Activated T-cell treated with anti-CD3 and anti-CD28 coated beads for 24 hours (primary cell): ENCODE measurements at regions not wholly inside any gene's neighbourhood (a gene's known extent, or its start where the extent isn't known, plus 50 kb on each side); places are given as distances from the start of the nearest gene placed in this dataset.

Experiments
- DNase-seq: peaks from one replicate; pipeline ENCODE4 v3.0.0-alpha.2; 2020; ENCODE audit warnings: low read depth

GRCh38 chr15:26477044-26477443 is 295.8 kb downstream of the GABRB3 start:
- DNase-seq = no peak

- DNase-seq = no peak
These were observed 297.3 kb downstream of the GABRB3 start for GRCh38 chr15:26475554-26475953.

GRCh38 chr15:26472661-26473060 is 300.2 kb downstream of the GABRB3 start:
- no peak for DNase-seq

GRCh38 chr15:26461847-26462608 is 310.8 kb downstream of the GABRB3 start:
- no peak for DNase-seq

GRCh38 chr15:26460165-26460564 is 312.7 kb downstream of the GABRB3 start:
- no peak for DNase-seq

- no peak for DNase-seq
These were observed 317.0 kb downstream of the GABRB3 start for GRCh38 chr15:26455828-26456227.

- no peak for DNase-seq
These were observed 319.0 kb downstream of the GABRB3 start for GRCh38 chr15:26453914-26454313.

GRCh38 chr15:26451995-26452394 is 320.9 kb downstream of the GABRB3 start:
- no peak for DNase-seq

- DNase-seq = no peak
These were observed 323.6 kb downstream of the GABRB3 start for GRCh38 chr15:26449291-26449690.

- no peak for DNase-seq
These were observed 329.5 kb downstream of the GABRB3 start for GRCh38 chr15:26443321-26443720.

GRCh38 chr15:26442680-26443079 is 330.2 kb downstream of the GABRB3 start:
- DNase-seq = no peak

GRCh38 chr15:26439681-26440080 is 333.2 kb downstream of the GABRB3 start:
- DNase-seq = no peak

GRCh38 chr15:26438718-26439117 is 334.1 kb downstream of the GABRB3 start:
- no peak for DNase-seq

GRCh38 chr15:26438316-26438715 is 334.6 kb downstream of the GABRB3 start:
- DNase-seq = no peak

GRCh38 chr15:26433818-26434217 is 339.0 kb downstream of the GABRB3 start:
- DNase-seq = no peak

- DNase-seq = no peak
These were observed 339.8 kb downstream of the GABRB3 start for GRCh38 chr15:26433060-26433459.

- DNase-seq = no peak
These were observed 351.8 kb downstream of the GABRB3 start for GRCh38 chr15:26421065-26421464.

GRCh38 chr15:26395624-26396023 is 377.2 kb downstream of the GABRB3 start:
- DNase-seq = no peak

- DNase-seq = no peak
These were observed 378.1 kb downstream of the GABRB3 start for GRCh38 chr15:26394801-26395200.

GRCh38 chr15:26392956-26393355 is 379.9 kb downstream of the GABRB3 start:
- DNase-seq = no peak

- DNase-seq = no peak
These were observed 381.2 kb downstream of the GABRB3 start for GRCh38 chr15:26391567-26392194.

- no peak for DNase-seq
These were observed 390.3 kb downstream of the GABRB3 start for GRCh38 chr15:26382444-26383072.

GRCh38 chr15:26378304-26378703 is 394.6 kb downstream of the GABRB3 start:
- DNase-seq = no peak
